CD4-positive, alpha-beta T cell treated with Interleukin-17A for 1 hour (primary cell): ENCODE measurements at regions not wholly inside any gene's neighbourhood (a gene's known extent, or its start where the extent isn't known, plus 50 kb on each side); places are given as distances from the start of the nearest gene placed in this dataset.

ENCODE experiments used
- DNase-seq: peaks from one replicate; pipeline ENCODE4 v3.0.0-alpha.2; 2020

- DNase-seq: no peak
Measured at GRCh38 chr2:183214680-183215079, 90.4 kb downstream of the NUP35 start.

- no peak for DNase-seq
Measured at GRCh38 chr2:183215917-183216316, 91.7 kb downstream of the NUP35 start.

- DNase-seq: no peak
Measured at GRCh38 chr2:183219888-183220287, 95.6 kb downstream of the NUP35 start.

- DNase-seq: no peak
Measured at GRCh38 chr2:183222751-183223150, 98.5 kb downstream of the NUP35 start.

GRCh38 chr2:183224948-183225347 lies 100.7 kb downstream of the NUP35 start:
- no peak for DNase-seq

- no peak for DNase-seq
Measured at GRCh38 chr2:183227176-183227575, 102.9 kb downstream of the NUP35 start.

- DNase-seq: no peak
Measured at GRCh38 chr2:183229386-183229785, 105.1 kb downstream of the NUP35 start.

GRCh38 chr2:183232161-183232865 lies 108.1 kb downstream of the NUP35 start:
- no peak for DNase-seq

- DNase-seq: no peak
Measured at GRCh38 chr2:183242937-183243336, 118.7 kb downstream of the NUP35 start.

GRCh38 chr2:183243758-183244157 lies 119.5 kb downstream of the NUP35 start:
- no peak for DNase-seq

GRCh38 chr2:183244300-183244844 lies 120.1 kb downstream of the NUP35 start:
- DNase-seq: no peak

- peak; percentile 11 for DNase-seq
Measured at GRCh38 chr2:183248866-183249567, 124.8 kb downstream of the NUP35 start.

- no peak for DNase-seq
Measured at GRCh38 chr2:183250061-183250460, 125.8 kb downstream of the NUP35 start.

- no peak for DNase-seq
Measured at GRCh38 chr2:183250472-183250871, 126.2 kb downstream of the NUP35 start.

- DNase-seq: no peak
Measured at GRCh38 chr2:183253441-183254130, 129.3 kb downstream of the NUP35 start.

GRCh38 chr2:183255411-183255810 lies 131.2 kb downstream of the NUP35 start:
- DNase-seq: no peak

GRCh38 chr2:183259921-183260320 lies 135.7 kb downstream of the NUP35 start:
- DNase-seq: no peak

- DNase-seq: no peak
Measured at GRCh38 chr2:183260527-183260926, 136.3 kb downstream of the NUP35 start.

- DNase-seq: no peak
Measured at GRCh38 chr2:183264890-183265535, 140.8 kb downstream of the NUP35 start.

GRCh38 chr2:183267148-183267827 lies 143.0 kb downstream of the NUP35 start:
- DNase-seq: no peak

- DNase-seq: no peak
Measured at GRCh38 chr2:183269956-183270355, 145.7 kb downstream of the NUP35 start.

GRCh38 chr2:183283209-183283608 lies 159.0 kb downstream of the NUP35 start:
- no peak for DNase-seq

GRCh38 chr2:183284606-183285005 lies 160.4 kb downstream of the NUP35 start:
- DNase-seq: no peak
